H1 (cell line): ENCODE measurements at regions not wholly inside any gene's neighbourhood (a gene's known extent, or its start where the extent isn't known, plus 50 kb on each side); places are given as distances from the start of the nearest gene placed in this dataset.

Source experiments
- CTCF ChIA-PET: fragments of 300-600 bp; sonication (Branson Sonifier 250); formaldehyde crosslinking; loops from one replicate; lab custom pipeline; 2021; ENCODE audit not compliant: partially characterized antibody; lab: Charles Lee
- POLR2A ChIA-PET: fragments of 300-600 bp; sonication (Branson Sonifier 250); formaldehyde crosslinking; loops from one replicate; lab custom pipeline; 2021; ENCODE audit warnings: inconsistent platforms; ENCODE audit not compliant: partially characterized antibody; lab: Charles Lee
- DNase-seq, 2 experiments: peaks; one replicate each; pipeline versions ENCODE4 v3.0.0 to v3.0.0-alpha.2; 2010 to 2022; ENCODE audit warnings: low spot score in 2 of 2, low read depth in 1 of 2, mixed read lengths in 1 of 2
- FAIRE-seq: peaks from 2 replicates; lab custom pipeline; 2011; peaks lifted over from hg19 to GRCh38; lab: Jason Lieb, UNC
- H2AFZ ChIP-seq: 2 replicates; pipeline ENCODE4 v1.8.1; 2012; ENCODE audit warnings: low read length, inconsistent platforms
- H2AK5ac ChIP-seq: 2 replicates; pipeline ENCODE4 v1.6.1; 2013; ENCODE audit warnings: low read depth, low read length
- H2BK120ac ChIP-seq: replicated peaks from 2 replicates; pipeline ENCODE3; 2013; ENCODE audit warnings: low read depth, low read length, inconsistent platforms
- H2BK12ac ChIP-seq: 2 replicates; pipeline ENCODE4 v1.6.1; 2013; ENCODE audit warnings: low read depth, low read length
- H2BK15ac ChIP-seq: 2 replicates; pipeline ENCODE4 v1.6.1; 2013; ENCODE audit warnings: low read length
- H2BK20ac ChIP-seq: 2 replicates; pipeline ENCODE4 v1.6.1; 2013; ENCODE audit warnings: low read length
- H2BK5ac ChIP-seq: 2 replicates; pipeline ENCODE4 v1.6.1; 2013; ENCODE audit warnings: low read depth, low read length
- H3K14ac ChIP-seq: 2 replicates; pipeline ENCODE4 v1.6.1; 2013; ENCODE audit warnings: inconsistent platforms; ENCODE audit not compliant: insufficient read length
- H3K18ac ChIP-seq: 2 replicates; pipeline ENCODE4 v1.6.1; 2013; ENCODE audit warnings: low read length; ENCODE audit errors: extremely low read depth
- H3K23ac ChIP-seq: 2 replicates; pipeline ENCODE4 v1.6.1; 2013; ENCODE audit warnings: inconsistent platforms; ENCODE audit not compliant: insufficient read length
- H3K23me2 ChIP-seq: 2 replicates; pipeline ENCODE4 v1.6.1; 2013; ENCODE audit warnings: low read depth, low read length
- H3K27ac ChIP-seq: 2 replicates; pipeline ENCODE4 v1.6.1; 2011; ENCODE audit warnings: low read depth, low read length, inconsistent platforms
- H3K27me3 ChIP-seq, 4 experiments: replicated peaks in 1 of 4; 1 replicate in 1 of 4; 2 replicates in 3 of 4; pipeline versions ENCODE4 v1.6.1 to v1.8.1; 2011 to 2013; ENCODE audit warnings: low read length in 3 of 4, mild to moderate bottlenecking in 3 of 4, inconsistent platforms in 2 of 4, mixed read lengths in 2 of 4, moderate library complexity in 1 of 4; ENCODE audit not compliant: control insufficient read depth in 3 of 4, insufficient read depth in 3 of 4; ENCODE audit errors: extremely low read depth in 1 of 4
- H3K36me3 ChIP-seq, 4 experiments: 2 replicates each; pipeline versions ENCODE4 v1.6.1 to v1.8.1; 2011 to 2013; ENCODE audit warnings: mild to moderate bottlenecking in 4 of 4, low read length in 3 of 4, moderate library complexity in 2 of 4, control low read depth in 1 of 4, inconsistent platforms in 1 of 4; ENCODE audit not compliant: insufficient read depth in 4 of 4, control insufficient read depth in 2 of 4
- H3K4ac ChIP-seq: replicated peaks from 2 replicates; pipeline ENCODE3; 2013; ENCODE audit warnings: low read length, low read depth, mixed read lengths, inconsistent platforms; ENCODE audit not compliant: insufficient read length
- H3K4me1 ChIP-seq, 4 experiments: replicated peaks in 1 of 4; 1 replicate in 1 of 4; 2 replicates in 3 of 4; pipeline versions ENCODE4 v1.6.1 to v1.8.1; 2011 to 2013; ENCODE audit warnings: low read length in 3 of 4, inconsistent platforms in 2 of 4, mixed read lengths in 1 of 4; ENCODE audit not compliant: insufficient read depth in 4 of 4, control insufficient read depth in 3 of 4
- H3K4me2 ChIP-seq, 2 experiments: 2 replicates each; pipeline versions ENCODE4 v1.6.1 to v1.8.1; 2011 to 2013; ENCODE audit warnings: low read depth in 2 of 2, low read length in 2 of 2, control low read depth in 1 of 2, inconsistent platforms in 1 of 2, mild to moderate bottlenecking in 1 of 2; ENCODE audit not compliant: insufficient read depth in 1 of 2
- H3K4me3 ChIP-seq, 4 experiments: fragments of 200-600, 300-600 bp in 1 of 4; sonication (generic), shearing (Covaris generic), sonication (Bioruptor Twin) in 1 of 4; 2 replicates each; pipeline versions ENCODE4 v1.5.1 to v1.8.1; 2011 to 2016; ENCODE audit warnings: low read length in 4 of 4, low read depth in 3 of 4, control low read depth in 2 of 4, inconsistent platforms in 2 of 4, mild to moderate bottlenecking in 2 of 4, mixed read lengths in 1 of 4, moderate library complexity in 1 of 4; ENCODE audit not compliant: insufficient read depth in 2 of 4; ENCODE audit errors: extremely low read depth in 1 of 4
- H3K56ac ChIP-seq: replicated peaks from 2 replicates; pipeline ENCODE3; 2013; ENCODE audit warnings: low read depth, mild to moderate bottlenecking, mixed read lengths, low read length, inconsistent platforms; ENCODE audit not compliant: insufficient read length
- H3K79me1 ChIP-seq: 2 replicates; pipeline ENCODE4 v1.6.1; 2013; ENCODE audit warnings: low read depth, low read length, control low read depth
- H3K79me2 ChIP-seq, 2 experiments: 2 replicates each; pipeline versions ENCODE4 v1.6.1 to v1.8.1; 2012 to 2013; ENCODE audit warnings: low read length in 2 of 2, mild to moderate bottlenecking in 2 of 2, inconsistent platforms in 1 of 2; ENCODE audit not compliant: insufficient read depth in 2 of 2, control insufficient read depth in 1 of 2
- H3K9ac ChIP-seq, 4 experiments: replicated peaks in 1 of 4; 1 replicate in 1 of 4; 2 replicates in 3 of 4; pipeline versions ENCODE4 v1.6.1 to v1.8.1; 2011 to 2013; ENCODE audit warnings: low read depth in 3 of 4, low read length in 3 of 4, control low read depth in 2 of 4, mild to moderate bottlenecking in 2 of 4, moderate library complexity in 2 of 4, inconsistent platforms in 1 of 4; ENCODE audit errors: extremely low read depth in 1 of 4
- H3K9me3 ChIP-seq, 2 experiments: 2 replicates each; pipeline versions ENCODE4 v1.6.1 to v1.8.1; 2012 to 2013; ENCODE audit warnings: mild to moderate bottlenecking in 2 of 2, moderate library complexity in 2 of 2, control low read depth in 1 of 2, inconsistent platforms in 1 of 2, low read depth in 1 of 2, low read length in 1 of 2, mixed read lengths in 1 of 2; ENCODE audit not compliant: insufficient read depth in 2 of 2
- H4K20me1 ChIP-seq, 2 experiments: replicated peaks in 1 of 2; 2 replicates each; pipeline versions ENCODE3 to v1.8.1; 2011 to 2013; ENCODE audit warnings: inconsistent platforms in 2 of 2, low read length in 2 of 2, mild to moderate bottlenecking in 1 of 2; ENCODE audit not compliant: insufficient read depth in 2 of 2, control insufficient read depth in 1 of 2
- H4K5ac ChIP-seq: 2 replicates; pipeline ENCODE4 v1.6.1; 2013; ENCODE audit warnings: low read length, low read depth, mixed read lengths, inconsistent platforms; ENCODE audit not compliant: insufficient read length
- H4K8ac ChIP-seq: 2 replicates; pipeline ENCODE4 v1.8.0; 2013; ENCODE audit warnings: mild to moderate bottlenecking, moderate library complexity, low read length, inconsistent platforms; ENCODE audit not compliant: insufficient read depth; ENCODE audit errors: extremely low read depth
- H4K91ac ChIP-seq: replicated peaks from 2 replicates; pipeline ENCODE3; 2013; ENCODE audit warnings: low read length, mixed read lengths, inconsistent platforms; ENCODE audit not compliant: insufficient read length
- ASH2L ChIP-seq: fragments of 200-600, 300-600 bp; sonication (generic); IDR thresholded peaks from one replicate; pipeline ENCODE4 v1.7.1; 2017; ENCODE audit warnings: low read length
- CHD2 ChIP-seq: IDR thresholded peaks from 2 replicates; pipeline ENCODE4 v1.6.1; 2012; ENCODE audit warnings: low read length, improper control_type of control experiment
- GTF2F1 ChIP-seq: IDR thresholded peaks from 2 replicates; pipeline ENCODE4 v1.6.1; 2012; ENCODE audit warnings: low read depth, low read length, improper control_type of control experiment, borderline replicate concordance
- KDM4A ChIP-seq: IDR thresholded peaks from one replicate; pipeline ENCODE4 v1.7.1; 2012; ENCODE audit warnings: low read depth, mild to moderate bottlenecking, moderate library complexity, low read length, inconsistent platforms; ENCODE audit not compliant: severe bottlenecking
- POU5F1 ChIP-seq: IDR thresholded peaks from 2 replicates; pipeline ENCODE4 v1.6.1; 2011; ENCODE audit warnings: low read depth, mild to moderate bottlenecking, low read length, moderate library complexity
- RAD21 ChIP-seq, 2 experiments: IDR thresholded peaks in 1 of 2; conservative IDR thresholded peaks in 1 of 2; 2 replicates each; pipeline ENCODE4 v1.6.1; 2011; ENCODE audit warnings: low read depth in 2 of 2, low read length in 2 of 2, improper control_type of control experiment in 1 of 2, inconsistent platforms in 1 of 2, mild to moderate bottlenecking in 1 of 2, moderate library complexity in 1 of 2
- RXRA ChIP-seq: IDR thresholded peaks from 2 replicates; pipeline ENCODE4 v1.6.1; 2011; ENCODE audit warnings: low read depth, mild to moderate bottlenecking, low read length, moderate library complexity; ENCODE audit not compliant: insufficient read depth
- YY1 ChIP-seq: IDR thresholded peaks from 2 replicates; pipeline ENCODE4 v1.6.1; 2011; ENCODE audit warnings: low read depth, mild to moderate bottlenecking, low read length
- WGBS, 2 experiments: shearing (Covaris generic) in 1 of 2; methylation state at CpG; one replicate each; pipeline versions ENCODE4 v1.1.6 to v1.1.7; 2013 to 2015; ENCODE audit warnings: low lambda C conversion rate in 2 of 2, mixed read lengths in 2 of 2, inconsistent platforms in 1 of 2, low coverage in 1 of 2, missing lambda C conversion rate in 1 of 2; ENCODE audit not compliant: insufficient replicate concordance in 2 of 2, insufficient coverage in 1 of 2, insufficient read length in 1 of 2; ENCODE audit errors: extremely low coverage in 1 of 2, missing lambda C conversion rate in 1 of 2; 5-methylcytosine and 5-hydroxymethylcytosine counted together
- TF ChIP-seq, protein P1 (sequence below), 3 experiments: IDR thresholded peaks; 1 replicate in 2 of 3; 2 replicates in 1 of 3; pipeline versions ENCODE4 v1.5.1 to v1.6.1; 2011; ENCODE audit warnings: low read length in 3 of 3, mild to moderate bottlenecking in 3 of 3, inconsistent platforms in 2 of 3, low read depth in 1 of 3, moderate library complexity in 1 of 3; ENCODE audit not compliant: insufficient read depth in 1 of 3; ENCODE audit errors: control extremely low read depth in 1 of 3
- TF ChIP-seq, protein P2 (sequence below): IDR thresholded peaks from 2 replicates; pipeline ENCODE4 v1.6.1; 2012; ENCODE audit warnings: inconsistent platforms

DNA sequence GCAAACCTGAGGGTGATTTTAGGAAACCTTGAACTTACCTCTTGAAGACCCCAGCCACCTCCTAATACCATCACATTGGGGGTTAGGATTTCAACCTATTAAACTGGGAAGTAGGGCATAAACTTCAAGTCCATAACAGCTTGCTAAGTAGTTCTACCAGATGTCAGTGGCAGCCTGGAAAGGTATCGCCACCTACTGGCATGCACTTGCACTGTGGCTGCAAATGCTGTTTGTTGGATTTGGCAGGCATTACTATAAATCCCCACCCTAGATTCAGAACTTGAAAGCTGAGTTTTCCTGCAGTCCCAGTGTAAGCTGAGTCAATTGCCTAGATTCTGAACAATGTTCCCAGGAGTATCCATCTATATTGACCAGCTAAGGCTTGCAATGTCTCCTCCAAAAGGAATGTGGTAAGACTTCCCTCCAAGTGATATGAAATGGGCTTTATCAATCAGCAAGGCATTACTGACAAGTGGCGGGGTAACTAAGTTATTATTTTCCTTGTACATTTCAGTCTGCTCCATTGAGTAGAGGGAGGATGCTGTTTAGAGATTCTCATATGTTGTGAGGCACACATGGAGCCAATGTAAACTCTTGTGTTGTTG is 474.5 kb downstream of the PTPRC start:
- Histone ChIP-seq H4K5ac (no peak overlapping the region), H3K4me3 (no peak overlapping the region), H3K56ac (no peak overlapping the region), H2BK12ac (no peak overlapping the region), H3K79me2 (no peaks in the 10 kb centered on the region), H3K18ac (no peak overlapping the region), H4K8ac (no peak overlapping the region), H3K36me3 (no peaks in the 10 kb centered on the region), H3K14ac (no peak overlapping the region), H3K23me2 (no peaks in the 10 kb centered on the region), H4K91ac (no peak overlapping the region), H4K20me1 (no peaks in the 10 kb centered on the region), H3K4me2 (no peak overlapping the region), H2BK20ac (no peak overlapping the region), H2AK5ac (no peak overlapping the region), H3K4me1 (0 out of 7 replicates have a peak, but pooled peaks cover 0 to 5% (median 0%) of the 10 kb centered on the region in 4 experiments), H2BK15ac (no peak overlapping the region), H2AFZ (peak overlapping the region; percentile 49; the same call in 1 of the 2 replicates), H2BK120ac (no peak overlapping the region), H3K27ac (no peak overlapping the region), H3K79me1 (no peaks in the 10 kb centered on the region), H3K9me3 (peaks cover 0 to 4% of the 10 kb centered on the region in 2 experiments; a peak in 1 of 4 replicates), H3K27me3 (no peaks in the 10 kb centered on the region), H3K4ac (no peak overlapping the region), H3K23ac (no peak overlapping the region), H2BK5ac (no peak overlapping the region), H3K9ac (no peak overlapping the region)
- WGBS, 2 experiments: 54% methylated on average over 2 of the region's 2 CpGs; no CpG with 5 or more reads in 1 of the 2 experiments
- peak; percentile 63 for FAIRE-seq
- ChIA-PET CTCF (interaction anchor here (0.6 to 2.8 kb wide), 59 partner anchors 9 to 484 kb away, joined by 3 to 20 read pairs (median 4); no protein-coding TSS in a partner anchor), POLR2A (no interaction called here)
- peak; percentile 38 to 73 for DNase-seq
- peak; percentile 87 to 91 for TF ChIP-seq RAD21 (IDR thresholded peaks at IDR 0.05 in 1 of 2, conservative IDR thresholded peaks at IDR 0.05 in 1 of 2; ENCODE audit: low read depth in 2 of 2, low read length in 2 of 2)
- TF ChIP-seq POU5F1: no peak
- no peak for TF ChIP-seq YY1
- TF ChIP-seq, protein P1, sequence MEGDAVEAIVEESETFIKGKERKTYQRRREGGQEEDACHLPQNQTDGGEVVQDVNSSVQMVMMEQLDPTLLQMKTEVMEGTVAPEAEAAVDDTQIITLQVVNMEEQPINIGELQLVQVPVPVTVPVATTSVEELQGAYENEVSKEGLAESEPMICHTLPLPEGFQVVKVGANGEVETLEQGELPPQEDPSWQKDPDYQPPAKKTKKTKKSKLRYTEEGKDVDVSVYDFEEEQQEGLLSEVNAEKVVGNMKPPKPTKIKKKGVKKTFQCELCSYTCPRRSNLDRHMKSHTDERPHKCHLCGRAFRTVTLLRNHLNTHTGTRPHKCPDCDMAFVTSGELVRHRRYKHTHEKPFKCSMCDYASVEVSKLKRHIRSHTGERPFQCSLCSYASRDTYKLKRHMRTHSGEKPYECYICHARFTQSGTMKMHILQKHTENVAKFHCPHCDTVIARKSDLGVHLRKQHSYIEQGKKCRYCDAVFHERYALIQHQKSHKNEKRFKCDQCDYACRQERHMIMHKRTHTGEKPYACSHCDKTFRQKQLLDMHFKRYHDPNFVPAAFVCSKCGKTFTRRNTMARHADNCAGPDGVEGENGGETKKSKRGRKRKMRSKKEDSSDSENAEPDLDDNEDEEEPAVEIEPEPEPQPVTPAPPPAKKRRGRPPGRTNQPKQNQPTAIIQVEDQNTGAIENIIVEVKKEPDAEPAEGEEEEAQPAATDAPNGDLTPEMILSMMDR (IDR thresholded peaks at IDR 0.05; ENCODE audit: control extremely low read depth in 1 of 3, insufficient read depth in 1 of 3, low read depth in 1 of 3, low read length in 3 of 3): peak; percentile 79 to 96 (median 92)
- TF ChIP-seq RXRA: no peak
- TF ChIP-seq KDM4A: no peak
- no peak for TF ChIP-seq GTF2F1
- TF ChIP-seq ASH2L: no peak
- TF ChIP-seq CHD2: no peak
- TF ChIP-seq, protein P2, sequence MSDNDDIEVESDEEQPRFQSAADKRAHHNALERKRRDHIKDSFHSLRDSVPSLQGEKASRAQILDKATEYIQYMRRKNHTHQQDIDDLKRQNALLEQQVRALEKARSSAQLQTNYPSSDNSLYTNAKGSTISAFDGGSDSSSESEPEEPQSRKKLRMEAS: no peak
